OCI-LY3 (cell line): ENCODE measurements at regions not wholly inside any gene's neighbourhood (a gene's known extent, or its start where the extent isn't known, plus 50 kb on each side); places are given as distances from the start of the nearest gene placed in this dataset.

Experiments used
- H2AFZ ChIP-seq: fragments of 200-600, 300-600 bp; shearing (Covaris generic); 2 replicates; pipeline ENCODE4 v1.6.0; 2014; ENCODE audit warnings: antibody characterized with exemption, low read depth, low read length
- H3K27ac ChIP-seq: fragments of 200-600, 300-600 bp; sonication (generic); 2 replicates; pipeline ENCODE4 v1.5.1; 2014; ENCODE audit warnings: mild to moderate bottlenecking, low read length, moderate library complexity, mixed read lengths
- H3K27me3 ChIP-seq: fragments of 200-600, 300-600 bp; sonication (generic); 2 replicates; pipeline ENCODE4 v1.6.1; 2014; ENCODE audit warnings: low read depth, low read length, mixed read lengths
- H3K36me3 ChIP-seq: fragments of 200-600, 300-600 bp; sonication (generic); replicated peaks from 2 replicates; pipeline ENCODE3; 2014; ENCODE audit warnings: low read depth, low read length, mixed read lengths
- H3K4me1 ChIP-seq: fragments of 300-600, 200-600 bp; sonication (generic); 2 replicates; pipeline ENCODE4 v1.6.1; 2014; ENCODE audit warnings: low read length, mixed read lengths
- H3K4me2 ChIP-seq: fragments of 200-600, 300-600 bp; sonication (generic); 2 replicates; pipeline ENCODE4 v1.6.1; 2014; ENCODE audit warnings: low read length, mixed read lengths
- H3K4me3 ChIP-seq: fragments of 300-600, 200-600 bp; sonication (generic); 2 replicates; pipeline ENCODE4 v1.5.1; 2014; ENCODE audit warnings: antibody characterized with exemption, mild to moderate bottlenecking, low read length, moderate library complexity
- H3K79me2 ChIP-seq: fragments of 300-600, 200-600 bp; shearing (Covaris generic); 2 replicates; pipeline ENCODE4 v1.6.1; 2014; ENCODE audit warnings: mild to moderate bottlenecking, low read length, mixed read lengths
- H3K9ac ChIP-seq: fragments of 300-600, 200-600 bp; shearing (Covaris generic); 2 replicates; pipeline ENCODE4 v1.6.0; 2014; ENCODE audit warnings: mild to moderate bottlenecking, low read length, moderate library complexity
- H3K9me3 ChIP-seq: fragments of 200-600, 300-600 bp; shearing (Covaris generic); 2 replicates; pipeline ENCODE4 v1.6.1; 2014; ENCODE audit warnings: low read length, mixed read lengths; ENCODE audit not compliant: insufficient read depth
- H4K20me1 ChIP-seq: fragments of 200-600, 300-600 bp; sonication (generic); 2 replicates; pipeline ENCODE4 v1.6.1; 2016; ENCODE audit warnings: low read length, mixed read lengths; ENCODE audit not compliant: insufficient read depth
- EZH2phosphoT487 ChIP-seq: fragments of 200-600 bp; shearing (Covaris generic); IDR thresholded peaks from 2 replicates; pipeline ENCODE4 v1.6.1; 2018; ENCODE audit warnings: antibody characterized with exemption, mixed run types, low read depth
- TF ChIP-seq, protein P1 (sequence below): fragments of 200-600, 300-600 bp; sonication (generic); IDR thresholded peaks from 2 replicates; pipeline ENCODE4 v1.5.1; 2014; ENCODE audit warnings: antibody characterized with exemption, low read length, low read depth

DNA sequence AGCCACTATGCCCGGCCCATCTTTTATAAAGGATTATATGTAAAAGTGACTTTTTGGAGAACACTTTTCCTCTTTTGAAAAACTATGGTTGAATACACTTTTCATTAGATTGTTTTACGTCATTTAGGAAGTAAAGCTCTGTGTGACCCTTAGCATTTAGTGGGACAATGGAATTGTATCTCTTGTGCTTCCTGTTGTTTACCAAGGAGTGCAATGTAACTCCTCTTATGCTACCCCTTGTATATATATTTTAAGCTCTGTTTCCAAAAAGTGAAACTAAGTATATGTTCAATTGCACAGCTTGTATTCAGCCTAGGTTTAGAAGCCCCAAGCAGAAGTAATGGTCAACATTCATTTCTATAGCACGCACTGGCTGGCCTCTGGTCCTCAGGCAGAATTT is 183.1 kb upstream of the CITED2 start:
- H3K79me2 ChIP-seq: no peaks in the 10 kb centered on the region
- no peak overlapping the region for H3K4me2 ChIP-seq
- H3K4me1 ChIP-seq: no peaks in the 10 kb centered on the region
- H3K27me3 ChIP-seq: no peaks in the 10 kb centered on the region
- no peak overlapping the region for H3K4me3 ChIP-seq
- TF ChIP-seq EZH2phosphoT487: no peak
- TF ChIP-seq, protein P1, sequence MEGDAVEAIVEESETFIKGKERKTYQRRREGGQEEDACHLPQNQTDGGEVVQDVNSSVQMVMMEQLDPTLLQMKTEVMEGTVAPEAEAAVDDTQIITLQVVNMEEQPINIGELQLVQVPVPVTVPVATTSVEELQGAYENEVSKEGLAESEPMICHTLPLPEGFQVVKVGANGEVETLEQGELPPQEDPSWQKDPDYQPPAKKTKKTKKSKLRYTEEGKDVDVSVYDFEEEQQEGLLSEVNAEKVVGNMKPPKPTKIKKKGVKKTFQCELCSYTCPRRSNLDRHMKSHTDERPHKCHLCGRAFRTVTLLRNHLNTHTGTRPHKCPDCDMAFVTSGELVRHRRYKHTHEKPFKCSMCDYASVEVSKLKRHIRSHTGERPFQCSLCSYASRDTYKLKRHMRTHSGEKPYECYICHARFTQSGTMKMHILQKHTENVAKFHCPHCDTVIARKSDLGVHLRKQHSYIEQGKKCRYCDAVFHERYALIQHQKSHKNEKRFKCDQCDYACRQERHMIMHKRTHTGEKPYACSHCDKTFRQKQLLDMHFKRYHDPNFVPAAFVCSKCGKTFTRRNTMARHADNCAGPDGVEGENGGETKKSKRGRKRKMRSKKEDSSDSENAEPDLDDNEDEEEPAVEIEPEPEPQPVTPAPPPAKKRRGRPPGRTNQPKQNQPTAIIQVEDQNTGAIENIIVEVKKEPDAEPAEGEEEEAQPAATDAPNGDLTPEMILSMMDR: no peak
- H2AFZ ChIP-seq: no peak overlapping the region
- H3K9me3 ChIP-seq: no peaks in the 10 kb centered on the region
- no peaks in the 10 kb centered on the region for H3K36me3 ChIP-seq
- H4K20me1 ChIP-seq: no peaks in the 10 kb centered on the region
- no peak overlapping the region for H3K27ac ChIP-seq
- no peak overlapping the region for H3K9ac ChIP-seq

DNA sequence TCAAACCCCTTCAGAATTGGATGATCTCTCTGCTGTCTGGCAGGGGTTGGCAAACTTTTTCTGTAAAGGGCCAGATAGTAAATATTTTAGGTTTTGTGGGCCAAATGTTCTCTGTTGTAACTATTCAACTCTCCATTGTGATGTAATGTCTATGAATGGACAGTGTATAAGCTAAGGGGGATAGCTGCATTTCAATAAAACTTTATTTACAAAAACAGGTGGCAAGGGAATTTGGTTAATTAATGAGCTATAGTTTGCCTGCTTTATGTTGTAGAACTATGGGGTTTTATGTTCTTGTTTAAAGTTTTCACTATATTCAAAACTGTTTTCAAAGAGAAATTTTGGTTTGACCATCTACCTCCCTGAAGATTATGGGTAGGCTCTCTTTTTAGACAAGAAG is 182.1 kb upstream of the CITED2 start:
- Histone ChIP-seq H4K20me1 (no peaks in the 10 kb centered on the region), H3K36me3 (no peaks in the 10 kb centered on the region), H3K4me2 (no peak overlapping the region), H2AFZ (no peak overlapping the region), H3K27ac (no peak overlapping the region), H3K9ac (no peak overlapping the region), H3K4me3 (no peak overlapping the region), H3K79me2 (no peaks in the 10 kb centered on the region), H3K4me1 (no peaks in the 10 kb centered on the region), H3K27me3 (no peaks in the 10 kb centered on the region), H3K9me3 (no peaks in the 10 kb centered on the region)
- no peak for TF ChIP-seq EZH2phosphoT487
- TF ChIP-seq, protein P1: no peak

DNA sequence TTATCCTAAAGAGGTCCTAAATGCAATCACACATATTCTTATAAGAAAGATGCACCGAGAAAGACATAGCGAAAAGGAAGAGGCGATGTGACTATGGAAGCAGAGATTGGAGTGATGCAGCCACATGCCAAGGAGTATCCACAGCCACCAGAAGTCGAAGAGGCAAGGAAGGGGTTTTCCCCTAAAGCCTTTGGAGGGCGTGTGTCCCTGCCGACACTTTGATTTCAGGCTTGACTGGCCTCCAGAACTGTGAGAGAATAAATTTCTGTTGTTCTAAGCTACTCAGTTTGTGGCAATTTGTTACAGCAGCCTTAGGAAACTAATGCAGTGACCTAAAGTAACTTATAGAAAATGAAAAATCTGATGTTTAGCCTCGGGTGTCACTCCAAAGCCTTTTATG is 179.5 kb upstream of the CITED2 start:
- no peaks in the 10 kb centered on the region for H4K20me1 ChIP-seq
- no peak overlapping the region for H3K9ac ChIP-seq
- no peak overlapping the region for H3K4me2 ChIP-seq
- H3K9me3 ChIP-seq: no peaks in the 10 kb centered on the region
- H2AFZ ChIP-seq: no peak overlapping the region
- H3K4me3 ChIP-seq: no peak overlapping the region
- no peak overlapping the region for H3K27ac ChIP-seq
- no peaks in the 10 kb centered on the region for H3K27me3 ChIP-seq
- TF ChIP-seq EZH2phosphoT487: no peak
- TF ChIP-seq, protein P1: no peak
- no peaks in the 10 kb centered on the region for H3K79me2 ChIP-seq
- H3K4me1 ChIP-seq: no peaks in the 10 kb centered on the region
- H3K36me3 ChIP-seq: no peaks in the 10 kb centered on the region

DNA sequence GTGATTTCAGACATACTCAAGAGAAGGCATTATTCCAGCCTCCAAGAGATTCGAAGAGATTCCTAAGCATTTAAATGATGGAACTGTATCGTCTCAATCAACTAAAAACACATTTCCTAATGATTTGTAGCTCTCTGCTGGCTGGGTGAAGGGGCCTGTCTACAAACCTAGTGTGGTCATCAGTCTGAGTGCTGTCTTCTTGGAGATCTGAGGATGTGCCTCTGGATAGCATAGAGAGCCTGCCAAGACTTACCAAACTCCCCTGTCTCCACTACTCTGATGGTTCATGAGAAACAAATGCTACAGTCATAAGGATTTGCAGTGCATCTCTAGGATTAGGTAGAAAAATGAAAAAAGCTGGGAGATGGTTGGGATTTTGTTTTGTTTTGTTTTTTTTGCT is 176.9 kb upstream of the CITED2 start:
- H4K20me1 ChIP-seq: no peaks in the 10 kb centered on the region
- no peak overlapping the region for H2AFZ ChIP-seq
- H3K27me3 ChIP-seq: no peaks in the 10 kb centered on the region
- H3K4me1 ChIP-seq: no peaks in the 10 kb centered on the region
- H3K9ac ChIP-seq: no peak overlapping the region
- TF ChIP-seq EZH2phosphoT487: no peak
- TF ChIP-seq, protein P1: no peak
- no peaks in the 10 kb centered on the region for H3K36me3 ChIP-seq
- H3K4me2 ChIP-seq: no peak overlapping the region
- H3K27ac ChIP-seq: no peak overlapping the region
- H3K4me3 ChIP-seq: no peak overlapping the region
- H3K9me3 ChIP-seq: no peaks in the 10 kb centered on the region
- no peaks in the 10 kb centered on the region for H3K79me2 ChIP-seq
